Stimulated activated CD4-positive, alpha-beta T cell treated with anti-CD3 and anti-CD28 coated beads, Interleukin-4, amount 100 ng/mL, for 48 hours (primary cell): ENCODE measurements at regions not wholly inside any gene's neighbourhood (a gene's known extent, or its start where the extent isn't known, plus 50 kb on each side); places are given as distances from the start of the nearest gene placed in this dataset.
"Not testable (repeated sequence)": the region's sequence is repeated elsewhere in the genome, so short reads cannot be mapped to it uniquely, and the experiment has no call there.

Experiments
- DNase-seq, 2 donors: peaks; one replicate each; pipeline ENCODE4 v3.0.0-alpha.2; 2020; ENCODE audit warnings: low read depth in 2 of 2

GRCh38 chr4:43435291-43435690, 542.8 kb downstream of the GRXCR1 start:
- DNase-seq, result no peak

DNA sequence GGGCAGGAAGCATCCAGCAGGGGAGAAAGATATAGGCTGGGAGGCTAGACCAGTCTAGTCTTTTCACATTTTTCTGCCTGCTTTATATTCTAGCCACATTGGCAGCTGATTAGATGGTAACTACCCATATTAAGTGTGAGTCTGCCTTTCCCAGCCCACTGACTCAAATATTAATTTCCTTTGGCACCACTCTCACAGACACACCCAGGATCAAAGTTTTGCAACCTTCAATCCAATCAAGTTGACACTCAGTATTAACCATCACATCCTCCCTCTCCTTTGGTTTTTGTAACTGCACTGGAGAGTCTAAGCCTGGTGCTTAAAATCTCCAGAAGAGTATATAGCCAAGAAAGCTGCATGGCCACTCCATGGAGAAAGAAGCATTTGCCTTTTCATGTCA, 560.4 kb downstream of the GRXCR1 start:
- no peak for DNase-seq

DNA sequence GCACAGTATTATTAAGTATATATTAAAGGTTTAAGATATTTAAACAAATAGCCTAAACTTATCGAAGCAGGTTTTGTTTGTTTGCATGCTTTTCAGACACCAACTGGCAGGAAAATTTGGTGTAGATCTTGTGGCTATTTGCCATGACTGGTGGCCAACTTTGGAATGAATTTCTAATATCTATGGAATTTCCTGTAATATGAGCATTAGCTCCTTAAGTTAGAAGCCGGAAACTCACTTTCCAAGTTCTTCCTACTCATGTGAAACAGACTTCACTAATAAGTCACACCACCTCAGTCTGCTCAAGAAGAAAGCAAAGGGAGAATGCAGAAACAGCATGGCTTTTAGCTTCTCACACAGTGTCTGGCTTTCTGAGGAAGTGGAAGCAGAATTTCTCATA, 563.9 kb downstream of the GRXCR1 start:
- no peak for DNase-seq

DNA sequence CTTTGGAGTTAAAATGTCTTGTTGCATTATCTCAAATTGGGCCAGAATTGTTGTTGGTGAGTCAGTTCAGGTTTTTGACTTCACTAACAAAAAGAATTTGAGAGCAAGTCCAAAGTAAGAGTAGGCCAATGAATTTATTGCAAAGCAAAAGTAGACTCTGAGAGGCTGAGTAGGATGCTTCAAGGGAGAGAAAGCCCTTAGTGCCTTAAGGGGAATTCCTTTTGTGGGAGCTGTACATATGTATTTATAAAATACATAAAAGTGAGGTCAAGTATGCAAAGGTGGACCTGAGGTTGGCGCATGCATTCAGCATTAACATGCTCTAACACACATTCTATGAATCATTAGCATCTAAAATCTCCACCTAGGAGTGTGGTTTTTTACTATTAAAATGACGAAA, 565.4 kb downstream of the GRXCR1 start:
- no peak for DNase-seq

DNA sequence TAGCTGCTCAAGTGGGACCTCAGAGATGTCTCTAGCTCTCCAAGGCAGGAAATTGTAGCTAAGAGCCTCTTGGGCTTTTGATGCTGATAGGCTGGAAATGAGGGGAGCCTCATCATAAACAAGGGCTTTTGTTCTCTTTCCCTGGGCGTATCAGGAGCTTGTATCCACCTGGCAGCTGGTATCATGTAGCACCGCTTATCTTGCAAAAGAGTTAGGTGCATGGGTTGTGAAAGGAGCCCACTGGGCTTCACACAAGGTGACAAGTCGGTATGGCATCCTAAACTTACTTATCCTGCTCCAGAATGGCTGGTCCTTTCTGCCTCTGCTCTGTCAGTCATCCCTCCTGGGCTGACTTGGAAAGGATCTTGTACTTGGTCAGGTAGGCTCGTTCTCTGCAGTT, 565.8 kb downstream of the GRXCR1 start:
- DNase-seq, result no peak

- DNase-seq, result no peak
Observed at GRCh38 chr4:43471950-43472349, 579.4 kb downstream of the GRXCR1 start.

- DNase-seq, result no peak
Observed at GRCh38 chr4:43481526-43481925, 589.0 kb downstream of the GRXCR1 start.

DNA sequence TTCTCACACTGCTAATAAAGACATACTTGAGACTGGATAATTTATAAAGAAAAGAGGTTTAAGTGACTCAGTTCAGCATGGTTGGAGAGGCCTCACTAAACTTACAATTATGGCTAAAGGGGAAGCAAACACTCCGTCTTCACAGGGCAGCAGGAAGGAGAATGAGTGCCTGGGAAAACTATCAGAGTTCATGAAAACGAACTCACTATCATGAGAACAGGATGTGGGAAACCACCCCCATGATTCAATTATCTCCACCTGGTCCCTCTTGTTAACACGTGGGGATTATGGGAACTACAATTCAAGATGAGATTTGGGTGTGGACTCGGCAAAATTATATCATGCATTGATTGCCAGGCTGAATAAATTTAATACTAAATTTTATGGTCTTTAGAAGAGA, 592.7 kb downstream of the GRXCR1 start:
- DNase-seq, result no peak

DNA sequence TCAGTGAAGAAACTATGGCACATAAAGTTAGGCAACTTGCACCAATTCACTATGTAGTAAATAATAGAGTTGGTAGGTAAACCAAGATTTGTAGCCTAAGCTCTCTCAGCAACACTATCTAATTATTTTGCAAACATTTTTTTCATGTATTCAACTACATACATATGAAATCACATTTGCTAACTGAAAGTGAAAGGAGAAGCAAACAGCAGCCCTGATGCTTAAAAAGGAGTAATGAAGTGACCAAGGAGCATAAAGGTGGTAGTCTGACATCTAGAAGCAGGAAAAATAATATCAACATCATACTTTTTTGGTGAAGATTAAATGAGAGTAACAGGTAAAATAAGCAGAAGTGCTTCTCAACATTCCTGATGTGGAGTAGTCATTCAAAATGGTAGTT, 603.7 kb downstream of the GRXCR1 start:
- DNase-seq, result no peak

DNA sequence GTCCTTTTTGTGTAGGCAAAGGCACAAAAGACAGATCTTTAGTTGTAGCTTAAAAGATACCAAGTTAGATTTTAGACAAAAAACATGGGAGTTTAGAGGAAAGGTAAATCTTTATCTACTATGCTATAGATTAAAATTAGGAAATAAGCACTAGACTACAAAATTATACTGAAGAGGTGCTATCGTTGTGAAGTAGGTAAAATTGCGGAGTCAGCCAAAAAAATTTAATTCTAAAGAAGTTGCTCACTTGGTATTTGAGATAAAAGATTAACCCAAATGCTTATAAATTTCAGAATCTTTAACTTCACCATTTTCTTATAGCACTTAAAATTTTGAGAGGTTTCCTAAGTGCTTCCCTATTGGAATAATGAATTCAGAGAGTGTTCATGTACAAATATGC, 604.1 kb downstream of the GRXCR1 start:
- DNase-seq, result no peak

DNA sequence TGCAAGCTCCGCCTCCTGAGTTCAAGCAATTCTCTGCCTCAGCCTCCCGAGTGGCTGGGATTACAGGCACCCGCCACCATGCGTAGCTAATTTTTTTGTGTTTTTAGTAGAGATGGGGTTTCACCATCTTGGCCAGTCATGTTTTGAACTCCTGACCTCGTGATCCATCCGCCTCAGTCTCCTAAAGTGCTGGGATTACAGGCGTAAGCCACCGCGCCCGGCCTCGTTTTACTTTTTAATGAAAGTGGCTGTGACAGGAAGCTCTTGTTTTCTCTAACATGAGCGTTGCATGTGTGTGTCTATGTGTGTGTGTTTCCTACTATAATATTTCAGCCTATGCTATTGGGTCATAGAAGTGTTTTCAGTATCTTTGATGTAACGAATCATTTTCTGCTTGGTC, 613.3 kb downstream of the GRXCR1 start:
- not testable (repeated sequence) for DNase-seq

DNA sequence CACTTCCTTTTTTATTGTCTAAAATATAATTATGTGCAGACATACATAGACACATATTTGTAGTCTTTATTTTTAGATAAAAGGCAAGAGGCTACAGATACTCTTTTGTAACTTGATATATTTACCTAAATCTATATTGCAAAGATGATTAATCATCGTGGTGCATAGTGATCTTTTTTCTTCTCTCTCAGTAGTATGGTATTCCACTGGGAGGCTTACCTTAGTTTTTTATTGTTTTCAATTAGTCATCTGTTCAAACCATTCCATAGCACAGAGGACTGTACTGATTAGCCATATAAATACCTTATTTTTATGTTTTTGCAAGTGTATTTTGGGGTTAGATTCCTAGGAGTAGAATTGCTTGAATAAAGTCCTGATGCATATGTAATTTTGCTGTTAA, 619.7 kb downstream of the GRXCR1 start:
- DNase-seq, result no peak

- DNase-seq, result no peak
Observed at GRCh38 chr4:43525646-43526045, 633.1 kb downstream of the GRXCR1 start.

DNA sequence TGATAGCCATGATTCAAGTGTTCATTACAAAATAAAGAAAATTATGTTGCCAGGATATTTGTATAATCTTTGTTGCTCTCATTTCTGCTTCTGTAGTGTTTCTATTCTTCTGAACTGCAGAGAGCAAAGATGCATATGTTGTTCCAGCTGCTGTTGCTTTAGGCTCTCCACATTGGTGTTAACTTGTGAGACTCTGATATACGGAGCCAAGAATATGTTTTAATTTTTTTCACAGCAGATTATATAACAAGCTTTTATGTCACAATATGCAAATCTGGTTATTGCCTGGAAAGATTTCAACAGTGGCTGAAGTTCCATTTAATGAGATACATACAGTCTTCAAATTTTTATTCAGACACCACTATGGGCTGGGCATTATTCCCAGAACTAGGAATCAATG, 655.0 kb downstream of the GRXCR1 start:
- DNase-seq, result no peak

DNA sequence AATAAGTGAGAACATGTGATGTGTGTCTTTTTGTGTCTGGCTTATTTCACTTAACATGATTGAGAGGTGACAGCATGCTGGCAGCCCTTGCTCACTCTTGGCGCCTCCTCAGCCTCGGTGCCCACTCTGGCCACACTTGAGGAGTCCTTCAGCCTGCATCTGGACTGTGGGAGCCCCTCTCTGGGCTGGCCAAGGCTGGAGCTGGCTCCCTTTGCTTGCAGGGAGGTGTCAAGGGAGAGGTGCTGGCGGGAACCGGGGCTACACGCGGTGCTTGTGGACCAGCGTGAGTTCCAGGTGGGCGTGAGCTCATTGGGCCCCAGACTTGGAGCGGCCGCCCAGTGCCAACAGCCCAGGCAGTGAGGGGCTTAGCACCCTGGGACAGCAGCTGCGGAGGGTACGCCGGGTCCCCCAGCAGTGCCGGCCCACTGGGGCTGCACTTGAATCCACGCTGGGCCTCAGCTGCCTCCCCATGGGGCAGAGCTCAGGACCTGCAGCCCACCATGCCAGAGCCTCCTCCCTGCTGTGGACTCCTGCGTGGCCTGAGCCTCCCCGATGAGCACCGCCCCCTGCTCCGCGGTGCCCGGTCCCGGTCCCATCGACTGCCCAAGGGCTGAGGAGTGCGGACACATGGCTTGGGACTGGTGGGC, 658.6 kb downstream of the GRXCR1 start:
- DNase-seq, result no peak

DNA sequence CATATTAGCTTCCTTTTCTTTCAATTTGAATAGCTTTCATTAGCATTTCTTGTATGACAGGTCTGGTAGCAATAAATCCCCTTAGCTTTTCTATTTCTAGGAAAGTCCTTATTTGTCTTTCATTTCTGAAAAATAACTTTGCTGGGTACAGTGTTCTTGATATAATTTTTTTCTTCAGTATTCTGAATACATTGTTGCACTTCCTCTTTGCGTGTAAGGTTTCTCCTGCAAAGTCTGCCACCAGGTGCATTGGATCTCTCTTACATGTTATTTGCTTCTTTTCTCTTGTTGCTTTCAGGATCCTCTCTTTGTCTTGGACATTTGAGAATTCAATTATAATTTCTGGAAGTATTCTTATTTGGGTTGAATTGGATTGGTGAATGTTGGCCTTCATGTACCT, 663.7 kb downstream of the GRXCR1 start:
- no peak for DNase-seq

GRCh38 chr4:43560047-43560446, 667.5 kb downstream of the GRXCR1 start:
- no peak for DNase-seq

DNA sequence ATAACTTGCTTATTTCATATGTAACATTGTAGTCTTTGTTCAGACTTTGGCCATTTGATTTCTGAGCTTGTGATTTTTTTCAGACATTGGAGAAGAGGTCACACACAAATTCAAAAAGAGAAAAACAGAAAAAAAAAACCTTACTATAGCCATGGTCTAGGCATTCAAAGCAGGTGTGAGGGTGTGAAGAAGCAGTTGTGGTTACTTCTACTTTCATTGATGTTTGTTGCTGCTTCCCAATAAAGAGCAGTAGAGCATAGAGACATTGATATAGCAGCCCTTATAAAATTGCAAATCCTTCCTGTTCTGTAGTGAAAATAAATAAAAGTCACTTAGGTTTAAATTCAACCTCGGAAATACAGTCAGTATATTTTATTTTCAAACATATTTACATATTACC, 671.6 kb downstream of the GRXCR1 start:
- no peak for DNase-seq

GRCh38 chr4:43564591-43564990, 672.1 kb downstream of the GRXCR1 start:
- DNase-seq, result no peak

- no peak for DNase-seq
Observed at GRCh38 chr4:43567644-43568043, 675.1 kb downstream of the GRXCR1 start.

DNA sequence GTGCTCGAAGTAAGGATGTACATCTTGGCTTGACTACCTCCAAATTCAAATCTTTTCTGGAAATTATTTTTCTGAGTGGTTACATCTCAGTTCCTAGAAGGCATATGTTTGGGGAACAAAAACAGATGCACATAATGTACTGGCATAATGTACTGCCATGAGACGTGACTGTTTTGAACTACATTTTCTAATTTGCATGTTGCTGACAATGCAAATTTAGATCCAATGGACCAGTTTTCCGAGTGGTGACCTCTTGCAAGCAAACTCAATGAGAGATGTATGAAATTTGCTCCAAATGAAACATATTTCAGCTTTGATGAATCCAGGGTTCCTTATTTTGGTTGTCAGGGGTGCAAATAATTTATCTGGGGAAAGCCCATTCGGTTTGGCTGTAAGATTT, 694.3 kb downstream of the GRXCR1 start:
- DNase-seq, result no peak

DNA sequence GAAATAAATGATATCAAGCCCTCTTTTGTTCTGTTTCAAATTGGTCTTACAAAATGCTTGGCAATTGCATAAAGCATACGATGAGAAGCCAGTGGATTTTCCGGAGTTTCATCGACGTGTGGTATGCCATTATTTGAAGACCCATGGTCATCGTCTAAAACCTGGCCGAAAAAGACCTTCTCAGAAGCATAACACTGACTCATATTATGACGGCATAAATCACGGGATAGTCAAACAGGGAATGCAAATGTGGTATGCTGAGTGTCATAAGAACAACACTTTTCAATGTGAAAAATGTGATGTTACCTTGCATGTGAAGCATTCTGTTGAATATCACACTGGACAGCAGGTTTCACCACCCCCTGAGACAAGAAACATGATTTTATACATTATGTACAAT, 695.2 kb downstream of the GRXCR1 start:
- no peak for DNase-seq

DNA sequence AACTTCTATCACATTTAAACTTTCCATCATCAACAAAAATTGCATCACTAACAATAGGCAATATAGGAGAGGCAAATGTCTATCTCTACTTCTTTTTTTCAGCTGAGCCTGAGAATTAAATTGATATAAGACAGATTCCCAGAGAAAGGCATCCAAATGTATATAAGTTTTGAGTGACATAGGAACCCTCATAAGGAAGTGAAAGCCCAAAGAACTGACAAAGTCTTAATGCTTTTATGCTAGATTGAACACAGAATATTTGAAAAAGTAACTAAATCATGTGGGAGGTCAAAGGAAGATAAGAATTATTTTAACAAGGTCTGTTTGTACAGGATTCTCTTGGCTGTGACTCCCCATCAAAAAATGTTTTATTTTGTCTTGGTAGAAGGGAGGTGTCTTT, 714.9 kb downstream of the GRXCR1 start:
- DNase-seq, result no peak

GRCh38 chr4:43607827-43608461, 715.4 kb downstream of the GRXCR1 start:
- no peak for DNase-seq
